K562 (cell line): ENCODE measurements at regions not wholly inside any gene's neighbourhood (a gene's known extent, or its start where the extent isn't known, plus 50 kb on each side); places are given as distances from the start of the nearest gene placed in this dataset.
A peak's percentile ranks its signal among the peaks of the same experiment; 100 is the strongest.

ENCODE experiments used
- ATAC-seq: fragments of 200-7000 bp; cut with Tn5 transposase; 3 replicates; pipeline ENCODE4 v1.9.1; 2020; ENCODE audit warnings: moderate library complexity
- BruUV-seq: library from RNA; stranded (reverse); fragments of 400-500 nt; replicated peaks from 2 replicates; lab custom pipeline; 2021; lab: Mats Ljungman, UMichigan
- CTCF ChIA-PET: fragments of 300-600 bp; formaldehyde crosslinking; extraction: SDS; loops from one replicate; lab custom pipeline; 2021; ENCODE audit warnings: low intra/inter-chr PET ratio; lab: Yijun Ruan, JAX
- POLR2A ChIA-PET: fragments of 300-600, 350-650 bp; sonication (Branson Sonifier 250); formaldehyde crosslinking; extraction: SDS; loops from one replicate; lab custom pipeline; 2021; ENCODE audit warnings: antibody characterized with exemption, inconsistent platforms; lab: Yijun Ruan, JAX
- DNase-seq, 4 experiments: peaks; one replicate each; pipeline versions ENCODE4 v3.0.0 to v3.0.0-alpha.2; 2011 to 2018; ENCODE audit warnings: low spot score in 3 of 4, mixed read lengths in 3 of 4; ENCODE audit errors: extremely low read depth in 1 of 4
- FAIRE-seq: peaks from 2 replicates; lab custom pipeline; 2011; peaks lifted over from hg19 to GRCh38; lab: Jason Lieb, UNC
- H2AFZ ChIP-seq: 2 replicates; pipeline ENCODE4 v1.6.0; 2011; ENCODE audit warnings: low read depth, low read length, control low read depth, inconsistent platforms
- H3K27ac ChIP-seq: fragments of 200-600 bp; 3 replicates; pipeline ENCODE4 v1.8.0; 2011; ENCODE audit warnings: low read depth, mild to moderate bottlenecking, control low read depth, inconsistent platforms, low read length, moderate library complexity, mixed read lengths; ENCODE audit errors: extremely low read depth
- H3K27me3 ChIP-seq, 2 experiments: fragments of 300-600 bp in 1 of 2; 2 replicates in 1 of 2; 3 replicates in 1 of 2; pipeline versions ENCODE4 v1.6.0 to v1.8.0; 2011; ENCODE audit warnings: inconsistent platforms in 2 of 2, low read length in 2 of 2, mild to moderate bottlenecking in 1 of 2, mixed read lengths in 1 of 2, moderate library complexity in 1 of 2; ENCODE audit not compliant: control insufficient read depth in 2 of 2, insufficient read depth in 2 of 2
- H3K36me3 ChIP-seq: fragments of 300-600 bp; 3 replicates; pipeline ENCODE4 v1.8.0; 2011; ENCODE audit warnings: mild to moderate bottlenecking, low read length, inconsistent platforms; ENCODE audit not compliant: control insufficient read depth, insufficient read depth
- H3K4me1 ChIP-seq, 2 experiments: fragments of 200-600 bp in 1 of 2; replicated peaks in 1 of 2; 2 replicates in 1 of 2; 3 replicates in 1 of 2; pipeline versions ENCODE4 v1.5.1 to v1.8.0; 2011; ENCODE audit warnings: inconsistent platforms in 2 of 2, low read length in 2 of 2, mild to moderate bottlenecking in 1 of 2, mixed read lengths in 1 of 2, moderate library complexity in 1 of 2; ENCODE audit not compliant: control insufficient read depth in 2 of 2, insufficient read depth in 2 of 2
- H3K4me2 ChIP-seq: 2 replicates; pipeline ENCODE4 v1.6.1; 2011; ENCODE audit warnings: low read length, control low read depth, inconsistent platforms, mixed read lengths; ENCODE audit not compliant: insufficient read depth
- H3K4me3 ChIP-seq: fragments of 200-600 bp; sonication (generic), shearing (Covaris generic); 2 replicates; pipeline ENCODE4 v1.5.1; 2016; ENCODE audit warnings: control low read depth, inconsistent platforms
- H3K79me2 ChIP-seq: fragments of 200-600 bp; 3 replicates; pipeline ENCODE4 v1.8.0; 2011; ENCODE audit warnings: low read length, inconsistent platforms; ENCODE audit not compliant: control insufficient read depth, insufficient read depth
- H3K9ac ChIP-seq, 2 experiments: 2 replicates each; pipeline versions ENCODE4 v1.6.0 to v1.6.1; 2011; ENCODE audit warnings: low read depth in 2 of 2, low read length in 2 of 2, control low read depth in 1 of 2, inconsistent platforms in 1 of 2, mild to moderate bottlenecking in 1 of 2, mixed read lengths in 1 of 2; ENCODE audit not compliant: insufficient read depth in 1 of 2
- H3K9me1 ChIP-seq: one replicate; pipeline ENCODE4 v1.6.0; 2011; ENCODE audit warnings: inconsistent platforms, mild to moderate bottlenecking, low read length, moderate library complexity; ENCODE audit not compliant: control insufficient read depth, insufficient read depth
- H3K9me3 ChIP-seq: replicated peaks from 2 replicates; pipeline ENCODE4 v1.5.1; 2011; ENCODE audit warnings: low read depth, low read length, inconsistent platforms; ENCODE audit not compliant: control insufficient read depth, insufficient read depth
- H4K20me1 ChIP-seq: replicated peaks from 2 replicates; pipeline ENCODE4 v1.6.1; 2011; ENCODE audit warnings: low read length, inconsistent platforms, mixed read lengths; ENCODE audit not compliant: control insufficient read depth, insufficient read depth
- CBFB ChIP-seq: sonication (generic); formaldehyde crosslinking; IDR thresholded peaks from 2 replicates; pipeline ENCODE4 v1.4.0; 2020; ENCODE audit warnings: mild to moderate bottlenecking, missing genetic modification reagents
- GATA2 ChIP-seq: sonication (generic); formaldehyde crosslinking; IDR thresholded peaks from 2 replicates; pipeline ENCODE4 v1.4.0; 2020; ENCODE audit warnings: mild to moderate bottlenecking, missing genetic modification reagents
- HNRNPUL1 ChIP-seq: fragments of 200-400 bp; formaldehyde crosslinking; IDR thresholded peaks from 2 replicates; pipeline ENCODE4 v1.6.1; 2017; ENCODE audit warnings: low read length
- SNRNP70 ChIP-seq: fragments of 200-400 bp; formaldehyde crosslinking; optimal IDR thresholded peaks from 2 replicates; pipeline ENCODE3; 2017; ENCODE audit warnings: low read depth, low read length
- TCF7L2 ChIP-seq: fragments of 150-350 bp; IDR thresholded peaks from 2 replicates; pipeline ENCODE4 v1.6.1; 2016; ENCODE audit warnings: low read depth, mild to moderate bottlenecking, low read length, moderate library complexity
- ZFP36 ChIP-seq: fragments of 150-350 bp; IDR thresholded peaks from 2 replicates; pipeline ENCODE4 v1.6.1; 2018; ENCODE audit warnings: low read length, low read depth; ENCODE audit not compliant: partially characterized antibody
- WGBS: fragments of 100-300 bp; shearing (Covaris generic); methylation state at CpG from one replicate; pipeline ENCODE4 v1.1.6; 2016; ENCODE audit warnings: low coverage, mixed read lengths; ENCODE audit not compliant: insufficient coverage; ENCODE audit errors: missing lambda C conversion rate; 5-methylcytosine and 5-hydroxymethylcytosine counted together
- in situ Hi-C: fragments of 300-500 bp; cut with MboI; formaldehyde crosslinking; loops from 4 replicates; pipeline ENCODE4 v1.15.0; 2018; ENCODE audit warnings: inconsistent platforms, mixed read lengths
- intact Hi-C: fragments of 100-400 bp; cut with micrococcal nuclease; formaldehyde crosslinking; loops from 2 replicates; pipeline ENCODE4 v1.14.2; 2022
- TF ChIP-seq, protein P1 (sequence below): fragments of 450-650 bp; IDR thresholded peaks from 2 replicates; pipeline ENCODE4 v1.6.1; 2016; ENCODE audit warnings: mild to moderate bottlenecking
- TF ChIP-seq, protein P2 (sequence below), 2 experiments: fragments of 450-650 bp in 1 of 2; IDR thresholded peaks; 2 replicates each; pipeline ENCODE4 v1.6.1; 2011 to 2017; ENCODE audit warnings: low read depth in 2 of 2, antibody characterized with exemption in 1 of 2, borderline replicate concordance in 1 of 2, low read length in 1 of 2, mild to moderate bottlenecking in 1 of 2, mixed read lengths in 1 of 2; ENCODE audit not compliant: control insufficient read depth in 1 of 2

DNA sequence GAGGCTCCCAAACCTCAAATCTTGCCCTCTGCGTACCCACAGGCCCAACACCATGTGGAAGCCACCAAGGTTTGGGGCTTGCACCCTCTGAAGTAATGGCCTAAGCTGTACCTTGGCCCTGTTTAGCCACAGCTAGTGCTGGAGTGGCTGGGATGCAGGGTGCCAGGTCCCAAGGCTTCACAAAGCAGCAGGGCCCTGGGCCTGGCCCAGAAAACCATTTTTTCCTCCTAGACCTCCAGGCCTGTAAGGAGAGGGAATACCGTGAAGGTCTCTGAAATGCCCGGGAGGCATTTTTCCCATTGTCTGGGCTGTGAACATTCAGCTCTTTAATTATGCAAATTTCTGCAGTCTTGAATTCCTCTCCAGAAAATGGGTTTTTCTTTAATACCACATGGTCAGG lies 223.7 kb upstream of the CCN2 start:
- POLR2A ChIA-PET, result no interaction called here
- Histone ChIP-seq H3K36me3 (no peaks in the 10 kb centered on the region), H3K27me3 (no peaks in the 10 kb centered on the region), H3K4me1 (no peaks in the 10 kb centered on the region), H3K27ac (no peak overlapping the region), H3K9ac (no peak overlapping the region), H4K20me1 (no peaks in the 10 kb centered on the region), H2AFZ (no peak overlapping the region), H3K9me1 (no peaks in the 10 kb centered on the region), H3K4me2 (no peak overlapping the region), H3K79me2 (no peaks in the 10 kb centered on the region), H3K9me3 (no peaks in the 10 kb centered on the region), H3K4me3 (no peak overlapping the region)
- CTCF ChIA-PET, result no interaction called here
- intact Hi-C loops (no loop called here), in situ Hi-C loops (no loop called here)
- DNase-seq (no peak), FAIRE-seq (no peak), ATAC-seq (no peak)
- WGBS, result 0% methylated on average over 3 of the region's 3 CpGs
- TF ChIP-seq ZFP36, result peak; percentile 65
- TF ChIP-seq, protein P1, sequence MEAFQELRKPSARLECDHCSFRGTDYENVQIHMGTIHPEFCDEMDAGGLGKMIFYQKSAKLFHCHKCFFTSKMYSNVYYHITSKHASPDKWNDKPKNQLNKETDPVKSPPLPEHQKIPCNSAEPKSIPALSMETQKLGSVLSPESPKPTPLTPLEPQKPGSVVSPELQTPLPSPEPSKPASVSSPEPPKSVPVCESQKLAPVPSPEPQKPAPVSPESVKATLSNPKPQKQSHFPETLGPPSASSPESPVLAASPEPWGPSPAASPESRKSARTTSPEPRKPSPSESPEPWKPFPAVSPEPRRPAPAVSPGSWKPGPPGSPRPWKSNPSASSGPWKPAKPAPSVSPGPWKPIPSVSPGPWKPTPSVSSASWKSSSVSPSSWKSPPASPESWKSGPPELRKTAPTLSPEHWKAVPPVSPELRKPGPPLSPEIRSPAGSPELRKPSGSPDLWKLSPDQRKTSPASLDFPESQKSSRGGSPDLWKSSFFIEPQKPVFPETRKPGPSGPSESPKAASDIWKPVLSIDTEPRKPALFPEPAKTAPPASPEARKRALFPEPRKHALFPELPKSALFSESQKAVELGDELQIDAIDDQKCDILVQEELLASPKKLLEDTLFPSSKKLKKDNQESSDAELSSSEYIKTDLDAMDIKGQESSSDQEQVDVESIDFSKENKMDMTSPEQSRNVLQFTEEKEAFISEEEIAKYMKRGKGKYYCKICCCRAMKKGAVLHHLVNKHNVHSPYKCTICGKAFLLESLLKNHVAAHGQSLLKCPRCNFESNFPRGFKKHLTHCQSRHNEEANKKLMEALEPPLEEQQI, result no peak
- BruUV-seq, result no TSS peak

DNA sequence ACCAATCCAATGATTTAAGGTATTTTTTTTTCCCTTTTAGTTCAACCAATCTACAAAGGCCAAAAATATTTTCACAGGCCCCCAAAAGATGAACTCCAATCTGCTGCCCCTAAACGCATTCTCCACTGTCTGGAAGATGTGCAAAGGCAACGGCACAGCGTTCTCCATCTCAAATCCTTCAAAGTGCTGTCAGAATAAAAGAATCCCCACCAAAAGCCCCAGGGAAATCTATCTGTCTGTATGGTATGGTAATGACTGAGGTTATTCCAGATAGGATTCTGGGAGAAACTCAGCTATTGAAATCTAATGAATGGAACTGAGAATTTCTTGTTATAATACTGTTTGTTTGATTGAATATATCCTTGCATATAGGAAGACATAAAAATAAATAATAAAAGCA lies 217.8 kb upstream of the CCN2 start:
- no TSS peak for BruUV-seq
- ChIA-PET POLR2A (no interaction called here), CTCF (no interaction called here)
- Histone ChIP-seq H3K27me3 (no peaks in the 10 kb centered on the region), H4K20me1 (no peaks in the 10 kb centered on the region), H3K27ac (no peak overlapping the region), H3K36me3 (no peaks in the 10 kb centered on the region), H3K4me2 (no peak overlapping the region), H3K4me3 (no peak overlapping the region), H3K9me1 (no peaks in the 10 kb centered on the region), H2AFZ (no peak overlapping the region), H3K4me1 (no peaks in the 10 kb centered on the region), H3K9me3 (no peaks in the 10 kb centered on the region), H3K79me2 (no peaks in the 10 kb centered on the region), H3K9ac (no peak overlapping the region)
- in situ Hi-C loops, result no loop called here
- no peak for FAIRE-seq
- no peak for TF ChIP-seq TCF7L2
- TF ChIP-seq, protein P2, sequence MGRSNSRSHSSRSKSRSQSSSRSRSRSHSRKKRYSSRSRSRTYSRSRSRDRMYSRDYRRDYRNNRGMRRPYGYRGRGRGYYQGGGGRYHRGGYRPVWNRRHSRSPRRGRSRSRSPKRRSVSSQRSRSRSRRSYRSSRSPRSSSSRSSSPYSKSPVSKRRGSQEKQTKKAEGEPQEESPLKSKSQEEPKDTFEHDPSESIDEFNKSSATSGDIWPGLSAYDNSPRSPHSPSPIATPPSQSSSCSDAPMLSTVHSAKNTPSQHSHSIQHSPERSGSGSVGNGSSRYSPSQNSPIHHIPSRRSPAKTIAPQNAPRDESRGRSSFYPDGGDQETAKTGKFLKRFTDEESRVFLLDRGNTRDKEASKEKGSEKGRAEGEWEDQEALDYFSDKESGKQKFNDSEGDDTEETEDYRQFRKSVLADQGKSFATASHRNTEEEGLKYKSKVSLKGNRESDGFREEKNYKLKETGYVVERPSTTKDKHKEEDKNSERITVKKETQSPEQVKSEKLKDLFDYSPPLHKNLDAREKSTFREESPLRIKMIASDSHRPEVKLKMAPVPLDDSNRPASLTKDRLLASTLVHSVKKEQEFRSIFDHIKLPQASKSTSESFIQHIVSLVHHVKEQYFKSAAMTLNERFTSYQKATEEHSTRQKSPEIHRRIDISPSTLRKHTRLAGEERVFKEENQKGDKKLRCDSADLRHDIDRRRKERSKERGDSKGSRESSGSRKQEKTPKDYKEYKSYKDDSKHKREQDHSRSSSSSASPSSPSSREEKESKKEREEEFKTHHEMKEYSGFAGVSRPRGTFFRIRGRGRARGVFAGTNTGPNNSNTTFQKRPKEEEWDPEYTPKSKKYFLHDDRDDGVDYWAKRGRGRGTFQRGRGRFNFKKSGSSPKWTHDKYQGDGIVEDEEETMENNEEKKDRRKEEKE (IDR thresholded peaks at IDR 0.05; ENCODE audit: borderline replicate concordance in 1 of 2, control insufficient read depth in 1 of 2, low read depth in 2 of 2, low read length in 1 of 2), result no peak
- TF ChIP-seq CBFB (CRISPR knock-in tag), result no peak
- TF ChIP-seq HNRNPUL1, result no peak
- no peak for TF ChIP-seq SNRNP70
- no peak for TF ChIP-seq GATA2 (CRISPR knock-in tag)
- intact Hi-C loops, result no loop called here
- DNase-seq, result no peak
- 0% methylated on average over 3 of the region's 3 CpGs for whole genome bisulfite sequencing
- ATAC-seq, result no peak
